ENCODE measurements at regions not wholly inside any gene's neighbourhood (a gene's known extent, or its start where the extent isn't known, plus 50 kb on each side); places are given as distances from the start of the nearest gene placed in this dataset.
"Not testable (repeated sequence)": the region's sequence is repeated elsewhere in the genome, so short reads cannot be mapped to it uniquely, and the experiment has no call there.

GRCh38 chr7:26937306-26937705 is 72.9 kb upstream of the SKAP2 start:
- Mint-ChIP-seq H3K27me3 (peaks cover 4% of the 10 kb centered on the region), H3K27ac (no peak overlapping the region), H3K9me3 (ENCODE audit: low read depth) (no peaks in the 10 kb centered on the region), H3K36me3 (no peaks in the 10 kb centered on the region), H3K4me3 (no peak overlapping the region), H3K4me1 (ENCODE audit: low read depth) (no peaks in the 10 kb centered on the region)

- not testable (repeated sequence) for H3K36me3 Mint-ChIP-seq; H3K4me3 Mint-ChIP-seq; H3K27ac Mint-ChIP-seq; H3K27me3 Mint-ChIP-seq; H3K9me3 Mint-ChIP-seq (ENCODE audit: low read depth); H3K4me1 Mint-ChIP-seq (ENCODE audit: low read depth)
Observed at GRCh38 chr7:26932616-26933015, 68.2 kb upstream of the SKAP2 start.

DNA sequence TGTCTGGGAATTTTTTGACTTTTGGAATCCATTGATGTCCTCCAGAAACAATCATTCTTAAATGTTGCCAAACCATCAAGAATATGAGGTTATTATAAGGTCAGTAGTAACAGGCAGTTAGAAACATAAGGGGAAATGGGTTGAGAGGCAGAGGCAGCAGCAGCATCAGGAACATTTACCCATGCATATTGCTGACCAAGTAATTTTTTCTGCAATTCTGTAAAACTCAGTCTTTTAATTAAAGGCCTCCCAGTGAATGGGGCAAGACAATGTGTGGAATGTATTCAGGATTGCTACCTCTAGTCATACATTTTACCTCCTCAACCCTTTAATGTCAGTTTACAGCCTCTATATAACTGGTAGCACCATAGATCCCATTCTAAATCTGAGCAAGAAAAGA is 66.5 kb upstream of the SKAP2 start:
- Mint-ChIP-seq H3K4me3 (no peak overlapping the region), H3K27me3 (peaks cover 8% of the 10 kb centered on the region), H3K9me3 (ENCODE audit: low read depth) (no peaks in the 10 kb centered on the region), H3K4me1 (ENCODE audit: low read depth) (no peaks in the 10 kb centered on the region), H3K36me3 (no peaks in the 10 kb centered on the region), H3K27ac (no peak overlapping the region)

DNA sequence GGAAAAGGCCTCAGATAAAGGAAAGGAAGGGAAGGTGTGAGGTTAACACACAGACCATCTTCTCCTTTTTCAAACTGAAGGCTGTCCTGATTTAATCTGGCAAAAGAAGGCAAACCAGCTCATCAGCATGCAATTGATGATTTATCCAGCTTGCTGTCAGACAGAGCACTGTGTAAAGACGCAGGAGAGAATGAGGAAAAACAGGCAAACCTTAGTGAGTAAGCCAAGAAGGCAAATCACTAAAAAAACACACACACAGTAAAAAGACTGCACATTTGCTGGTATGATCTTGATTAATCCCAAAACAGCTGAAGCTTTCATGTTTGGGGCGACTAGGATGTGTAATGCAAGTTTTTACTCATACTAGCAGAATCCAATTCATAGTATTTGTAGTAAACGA is 65.8 kb upstream of the SKAP2 start:
- no peaks in the 10 kb centered on the region for H3K36me3 Mint-ChIP-seq
- no peaks in the 10 kb centered on the region for H3K9me3 Mint-ChIP-seq (ENCODE audit: low read depth)
- peaks cover 9% of the 10 kb centered on the region for H3K27me3 Mint-ChIP-seq
- H3K4me1 Mint-ChIP-seq (ENCODE audit: low read depth): no peaks in the 10 kb centered on the region
- H3K27ac Mint-ChIP-seq: no peak overlapping the region
- H3K4me3 Mint-ChIP-seq: no peak overlapping the region

GRCh38 chr7:26928703-26929347 is 64.4 kb upstream of the SKAP2 start:
- Mint-ChIP-seq H3K27ac (no peak overlapping the region), H3K9me3 (ENCODE audit: low read depth) (no peaks in the 10 kb centered on the region), H3K36me3 (no peaks in the 10 kb centered on the region), H3K4me1 (ENCODE audit: low read depth) (no peaks in the 10 kb centered on the region), H3K4me3 (no peak overlapping the region), H3K27me3 (peaks cover 8% of the 10 kb centered on the region)

- Mint-ChIP-seq H3K27me3 (peaks cover 8% of the 10 kb centered on the region), H3K4me1 (ENCODE audit: low read depth) (no peaks in the 10 kb centered on the region), H3K9me3 (ENCODE audit: low read depth) (no peaks in the 10 kb centered on the region), H3K36me3 (no peaks in the 10 kb centered on the region), H3K4me3 (no peak overlapping the region), H3K27ac (no peak overlapping the region)
Observed at GRCh38 chr7:26925768-26926167, 61.4 kb upstream of the SKAP2 start.

- Mint-ChIP-seq H3K27ac (no peak overlapping the region), H3K9me3 (ENCODE audit: low read depth) (no peaks in the 10 kb centered on the region), H3K4me3 (no peak overlapping the region), H3K27me3 (peaks cover 5% of the 10 kb centered on the region), H3K4me1 (ENCODE audit: low read depth) (no peaks in the 10 kb centered on the region), H3K36me3 (no peaks in the 10 kb centered on the region)
Observed at GRCh38 chr7:26924149-26924767, 59.9 kb upstream of the SKAP2 start.

- no peaks in the 10 kb centered on the region for H3K9me3 Mint-ChIP-seq (ENCODE audit: low read depth)
- no peak overlapping the region for H3K4me3 Mint-ChIP-seq
- H3K27ac Mint-ChIP-seq: no peak overlapping the region
- H3K36me3 Mint-ChIP-seq: no peaks in the 10 kb centered on the region
- no peaks in the 10 kb centered on the region for H3K4me1 Mint-ChIP-seq (ENCODE audit: low read depth)
- H3K27me3 Mint-ChIP-seq: peaks cover 2% of the 10 kb centered on the region
Observed at GRCh38 chr7:26919906-26920493, 55.6 kb upstream of the SKAP2 start.

DNA sequence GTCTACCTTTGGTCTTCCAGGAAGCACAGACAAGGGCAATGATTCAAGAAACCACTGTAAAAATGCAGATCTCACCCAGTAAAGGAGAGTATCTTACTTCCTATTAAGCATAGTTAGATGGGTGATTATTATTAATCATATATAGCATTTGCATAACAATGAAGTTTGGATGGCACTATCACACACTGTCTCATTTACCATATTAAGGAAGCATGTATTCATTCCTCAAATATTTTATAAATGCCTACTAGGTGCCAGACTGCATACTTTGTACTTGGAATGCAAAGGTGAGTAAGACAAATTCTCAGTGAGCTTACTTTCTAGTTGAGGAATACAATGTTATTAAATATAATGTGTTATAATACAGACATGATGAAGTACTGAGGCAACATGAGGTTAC is 53.9 kb upstream of the SKAP2 start:
- H3K27ac Mint-ChIP-seq: no peak overlapping the region
- no peaks in the 10 kb centered on the region for H3K4me1 Mint-ChIP-seq (ENCODE audit: low read depth)
- no peaks in the 10 kb centered on the region for H3K36me3 Mint-ChIP-seq
- peaks cover 5% of the 10 kb centered on the region for H3K27me3 Mint-ChIP-seq
- H3K4me3 Mint-ChIP-seq: no peak overlapping the region
- H3K9me3 Mint-ChIP-seq (ENCODE audit: low read depth): no peaks in the 10 kb centered on the region

GRCh38 chr7:26916779-26917320 is 52.5 kb upstream of the SKAP2 start:
- no peak overlapping the region for H3K27ac Mint-ChIP-seq
- no peak overlapping the region for H3K4me3 Mint-ChIP-seq
- no peaks in the 10 kb centered on the region for H3K9me3 Mint-ChIP-seq (ENCODE audit: low read depth)
- H3K36me3 Mint-ChIP-seq: no peaks in the 10 kb centered on the region
- H3K4me1 Mint-ChIP-seq (ENCODE audit: low read depth): no peaks in the 10 kb centered on the region
- H3K27me3 Mint-ChIP-seq: peaks cover 5% of the 10 kb centered on the region

DNA sequence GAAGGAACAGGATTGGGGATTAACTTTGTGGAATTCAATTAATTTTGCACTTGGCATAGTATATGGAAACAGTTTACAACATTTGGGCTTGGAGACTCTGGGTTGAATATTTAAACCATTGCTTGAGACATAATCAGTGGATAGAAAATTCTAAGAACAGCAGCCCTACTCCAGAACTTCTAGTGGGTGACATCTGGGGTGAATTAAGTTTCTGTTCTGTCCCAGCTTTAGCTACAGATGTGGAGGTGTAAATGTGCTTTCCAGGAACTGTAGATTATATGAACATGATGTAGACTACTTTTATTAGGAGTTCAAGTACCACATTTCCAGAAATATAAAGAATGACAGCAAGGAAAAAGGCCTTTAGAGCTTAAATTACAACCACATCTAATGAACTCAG is 51.9 kb upstream of the SKAP2 start:
- Mint-ChIP-seq H3K36me3 (no peaks in the 10 kb centered on the region), H3K27ac (no peak overlapping the region), H3K27me3 (peaks cover 5% of the 10 kb centered on the region), H3K4me1 (ENCODE audit: low read depth) (no peaks in the 10 kb centered on the region), H3K4me3 (no peak overlapping the region), H3K9me3 (ENCODE audit: low read depth) (no peaks in the 10 kb centered on the region)
